Activated T-cell treated with anti-CD3 and anti-CD28 coated beads, Interleukin-2, amount 50 U/mL, for 72 hours (primary cell): ENCODE measurements at regions not wholly inside any gene's neighbourhood (a gene's known extent, or its start where the extent isn't known, plus 50 kb on each side); places are given as distances from the start of the nearest gene placed in this dataset.
"Not testable (repeated sequence)": the region's sequence is repeated elsewhere in the genome, so short reads cannot be mapped to it uniquely, and the experiment has no call there.

Experiments
- ATAC-seq, 2 donors: fragments of 150-1000 bp; cut with Tn5 transposase; replicated peaks in 1 of 2; 2 replicates each; pipeline ENCODE4 v1.10.0; 2021; ENCODE audit warnings: moderate library complexity in 2 of 2, mild to moderate bottlenecking in 1 of 2
- DNase-seq, 2 donors: peaks; one replicate each; pipeline ENCODE4 v3.0.0; 2021 to 2022; ENCODE audit warnings: mixed read lengths in 1 of 2
- H3K27ac Mint-ChIP-seq: one replicate; pipeline ENCODE4 v1.8.0; 2022; ENCODE audit warnings: mild to moderate bottlenecking, moderate library complexity, mixed read lengths
- H3K27me3 Mint-ChIP-seq: one replicate; pipeline ENCODE4 v1.8.0; 2022; ENCODE audit warnings: low read depth, mixed read lengths
- H3K36me3 Mint-ChIP-seq, 2 donors: one replicate each; pipeline ENCODE4 v1.8.0; 2022; ENCODE audit warnings: mixed read lengths in 2 of 2, mild to moderate bottlenecking in 1 of 2; ENCODE audit not compliant: insufficient read depth in 2 of 2
- H3K4me1 Mint-ChIP-seq: one replicate; pipeline ENCODE4 v1.8.0; 2022; ENCODE audit warnings: low read depth, mixed read lengths
- H3K4me3 Mint-ChIP-seq, 2 donors: one replicate each; pipeline ENCODE4 v1.8.0; 2022; ENCODE audit warnings: mild to moderate bottlenecking in 2 of 2, mixed read lengths in 2 of 2, moderate library complexity in 2 of 2
- H3K9me3 Mint-ChIP-seq, 2 donors: one replicate each; pipeline ENCODE4 v1.8.0; 2022; ENCODE audit warnings: mixed read lengths in 2 of 2

DNA sequence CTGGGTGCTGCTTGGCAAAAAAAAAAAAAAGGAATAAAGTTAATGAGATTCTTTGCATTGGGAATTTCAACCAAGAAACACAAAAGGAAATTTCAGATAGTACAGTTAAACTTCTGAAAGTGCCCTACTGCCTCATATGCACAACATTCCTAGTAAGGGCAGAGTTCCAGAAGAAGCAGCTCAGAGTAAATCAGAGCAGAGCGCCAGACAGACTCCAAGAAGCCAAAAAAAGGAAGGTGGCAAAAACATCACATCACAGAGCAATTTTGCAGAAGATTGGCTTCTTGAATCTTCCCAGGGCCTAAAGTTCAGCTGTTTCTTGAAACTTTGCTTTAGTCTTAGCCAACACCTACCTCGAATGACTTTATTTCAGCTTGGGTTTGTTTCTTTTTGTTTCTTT lies 544.1 kb downstream of the XPNPEP1 start:
- H3K4me1 Mint-ChIP-seq: no peaks in the 10 kb centered on the region
- H3K4me3 Mint-ChIP-seq: no peak overlapping the region
- DNase-seq: no peak
- H3K27me3 Mint-ChIP-seq: no peaks in the 10 kb centered on the region
- no peaks in the 10 kb centered on the region for H3K9me3 Mint-ChIP-seq
- no peak for ATAC-seq
- H3K27ac Mint-ChIP-seq: no peak overlapping the region
- H3K36me3 Mint-ChIP-seq: no peaks in the 10 kb centered on the region

DNA sequence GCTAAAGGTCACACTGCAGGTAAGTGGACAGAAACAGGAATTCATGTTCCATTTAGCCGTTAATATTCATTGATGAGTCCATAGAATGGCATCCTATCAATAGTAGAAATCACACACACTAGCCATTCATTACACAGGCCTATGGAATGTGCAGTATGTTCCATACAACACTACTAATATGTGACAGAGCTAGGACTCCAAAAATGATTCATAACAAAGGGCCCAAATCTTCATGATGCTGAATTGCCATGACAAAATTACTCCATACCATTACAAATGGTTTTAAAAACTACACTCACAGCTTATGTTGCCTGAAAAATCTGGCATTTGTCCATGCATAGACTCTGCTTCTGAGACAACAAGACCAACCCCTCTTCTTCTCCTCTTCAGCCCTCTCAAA lies 549.1 kb downstream of the XPNPEP1 start:
- Mint-ChIP-seq H3K27me3 (no peaks in the 10 kb centered on the region), H3K36me3 (peaks cover 0 to 1% of the 10 kb centered on the region in 2 donors), H3K27ac (no peak overlapping the region), H3K9me3 (peaks cover 0 to 4% of the 10 kb centered on the region in 2 donors), H3K4me1 (no peaks in the 10 kb centered on the region), H3K4me3 (no peak overlapping the region)
- ATAC-seq: no peak
- DNase-seq: no peak

DNA sequence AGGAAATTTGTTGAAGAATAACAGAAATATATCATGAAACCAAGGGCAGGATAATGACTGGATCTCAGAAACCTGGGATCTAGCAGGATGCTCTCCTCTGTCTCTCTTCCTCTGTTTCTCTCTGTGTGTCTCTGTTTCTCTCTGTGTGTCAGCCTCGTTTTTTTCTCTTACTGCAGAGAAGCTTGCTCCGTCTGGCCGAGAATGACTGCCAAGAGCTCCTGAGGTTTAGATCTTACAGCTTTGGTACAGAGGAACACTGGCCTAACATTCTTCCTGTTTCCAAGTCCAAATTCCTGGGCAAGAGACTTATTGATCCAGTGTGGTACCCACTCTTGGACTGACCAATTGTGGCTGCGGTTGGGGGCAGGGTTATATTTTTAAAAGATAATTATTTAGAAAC lies 564.0 kb downstream of the XPNPEP1 start:
- no peaks in the 10 kb centered on the region for H3K36me3 Mint-ChIP-seq

DNA sequence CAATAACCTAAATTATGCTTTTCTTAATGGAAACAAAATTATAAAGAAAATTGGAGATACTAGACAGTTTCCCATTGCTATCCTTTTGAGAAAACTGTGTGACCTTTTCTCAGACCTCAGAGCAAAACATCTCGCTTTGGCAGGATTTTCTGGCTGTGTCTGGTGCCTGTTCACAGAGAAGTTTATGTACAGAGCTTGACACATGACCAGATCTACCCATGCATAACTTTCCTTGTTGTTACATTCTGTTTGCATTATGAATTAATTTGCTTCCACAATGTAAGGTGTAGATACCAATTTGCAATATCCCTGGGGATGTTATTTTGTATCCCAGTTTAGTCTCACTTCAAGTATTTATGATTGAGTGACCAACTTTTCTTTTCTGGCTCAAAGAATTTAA lies 565.0 kb downstream of the XPNPEP1 start:
- no peaks in the 10 kb centered on the region for H3K27me3 Mint-ChIP-seq
- H3K36me3 Mint-ChIP-seq: no peaks in the 10 kb centered on the region
- H3K4me1 Mint-ChIP-seq: no peaks in the 10 kb centered on the region
- H3K4me3 Mint-ChIP-seq: no peak overlapping the region
- no peak overlapping the region for H3K27ac Mint-ChIP-seq
- H3K9me3 Mint-ChIP-seq: peaks cover 1 to 3% of the 10 kb centered on the region in 2 donors
- no peak for ATAC-seq
- DNase-seq: no peak

More for the DNA sequence above, 564.0 kb downstream of the XPNPEP1 start:
- ATAC-seq: no peak
- DNase-seq: no peak
- Mint-ChIP-seq H3K4me1 (no peaks in the 10 kb centered on the region), H3K4me3 (no peak overlapping the region), H3K27me3 (no peaks in the 10 kb centered on the region), H3K27ac (no peak overlapping the region), H3K9me3 (peaks cover 4% of the 10 kb centered on the region in 2 donors)

DNA sequence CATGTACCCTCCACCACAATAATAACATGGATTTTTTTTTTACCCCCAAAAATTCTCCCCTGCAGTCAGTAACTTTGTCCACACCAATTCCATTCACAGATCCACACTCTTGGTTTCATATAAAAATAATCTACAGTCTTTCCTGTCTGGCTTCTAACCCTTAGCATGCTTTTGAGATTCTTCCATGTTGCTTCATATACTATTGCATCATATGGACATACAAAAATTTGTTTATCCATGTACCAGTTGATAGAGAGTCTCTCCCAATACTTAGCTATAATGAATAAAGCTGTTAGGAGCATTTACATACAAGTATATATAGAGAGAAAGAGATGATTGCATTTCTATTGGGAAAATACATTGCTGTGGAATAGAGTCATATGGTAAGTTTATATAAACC lies 575.0 kb downstream of the XPNPEP1 start:
- Mint-ChIP-seq H3K4me3 (no peak overlapping the region), H3K36me3 (no peaks in the 10 kb centered on the region), H3K27me3 (no peaks in the 10 kb centered on the region), H3K4me1 (no peaks in the 10 kb centered on the region), H3K27ac (no peak overlapping the region), H3K9me3 (peaks cover 4 to 12% of the 10 kb centered on the region in 2 donors)
- DNase-seq (no peak), ATAC-seq (no peak)

DNA sequence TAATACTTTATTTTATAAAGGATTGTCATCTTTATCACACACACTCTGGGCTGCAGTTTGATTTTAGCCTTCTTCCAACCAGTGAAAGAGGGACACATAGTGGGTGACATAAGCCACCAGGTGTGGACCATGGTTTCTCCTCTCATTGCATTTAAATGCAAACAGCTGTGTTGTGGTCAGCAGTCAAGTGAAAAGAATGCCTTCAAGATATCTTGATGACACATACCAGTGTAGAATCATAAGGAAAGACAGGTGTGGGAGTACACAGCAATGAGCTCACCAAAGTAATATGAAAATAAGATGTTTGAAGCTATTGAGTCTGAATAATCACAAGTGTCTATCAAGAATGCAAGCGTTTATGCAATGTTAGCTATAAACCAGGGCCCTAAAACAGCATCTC lies 580.0 kb downstream of the XPNPEP1 start:
- DNase-seq: no peak
- H3K4me3 Mint-ChIP-seq: no peak overlapping the region
- H3K9me3 Mint-ChIP-seq: peaks cover 8% of the 10 kb centered on the region in 2 donors
- H3K4me1 Mint-ChIP-seq: no peaks in the 10 kb centered on the region
- ATAC-seq: no peak
- H3K27ac Mint-ChIP-seq: no peak overlapping the region
- H3K27me3 Mint-ChIP-seq: no peaks in the 10 kb centered on the region
- H3K36me3 Mint-ChIP-seq: no peaks in the 10 kb centered on the region

DNA sequence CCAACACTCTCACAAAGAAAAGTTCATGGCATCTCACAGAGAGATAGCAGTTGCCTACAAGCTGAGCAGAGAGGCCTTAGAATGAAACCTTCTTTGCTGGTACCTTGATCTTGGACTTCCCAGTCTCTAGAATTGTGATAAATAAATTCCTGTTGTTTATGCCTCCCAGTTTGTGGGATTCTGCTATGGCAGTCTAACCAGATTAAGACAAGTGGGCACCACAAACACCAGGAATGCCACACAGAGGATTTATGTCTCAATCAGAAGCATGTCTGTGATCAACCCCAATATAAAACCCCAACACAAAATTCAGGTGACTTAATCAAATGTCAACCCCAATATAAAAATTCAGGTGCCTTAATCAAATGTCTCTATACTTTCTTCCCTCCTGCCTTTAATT lies 581.3 kb downstream of the XPNPEP1 start:
- Mint-ChIP-seq H3K27me3 (no peaks in the 10 kb centered on the region), H3K36me3 (no peaks in the 10 kb centered on the region), H3K9me3 (peaks cover 8 to 11% of the 10 kb centered on the region in 2 donors), H3K4me3 (no peak overlapping the region), H3K4me1 (no peaks in the 10 kb centered on the region), H3K27ac (no peak overlapping the region)
- DNase-seq (no peak), ATAC-seq (no peak)

DNA sequence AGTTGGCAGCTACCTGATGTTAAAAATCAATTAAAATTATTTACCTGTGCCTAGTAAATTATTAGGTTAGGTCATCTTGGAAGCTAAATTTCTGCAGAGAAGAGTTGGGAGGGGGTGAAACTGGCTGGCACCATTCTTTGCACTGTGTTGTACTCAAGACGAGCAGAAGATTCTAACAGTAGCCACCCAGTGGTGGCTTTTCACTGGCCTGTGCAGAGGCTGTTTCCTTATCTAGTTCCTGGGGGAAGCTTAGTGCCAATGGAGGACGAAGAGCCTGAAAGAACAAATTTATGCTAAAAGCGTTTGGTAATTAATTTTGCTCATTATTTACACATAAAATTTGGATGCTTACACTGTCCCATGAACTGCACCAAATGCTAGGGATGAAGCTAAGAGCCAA lies 595.3 kb downstream of the XPNPEP1 start:
- Mint-ChIP-seq H3K9me3 (peaks cover 0 to 11% of the 10 kb centered on the region in 2 donors), H3K36me3 (no peaks in the 10 kb centered on the region), H3K4me1 (no peaks in the 10 kb centered on the region), H3K27ac (no peak overlapping the region), H3K4me3 (no peak overlapping the region), H3K27me3 (no peaks in the 10 kb centered on the region)
- ATAC-seq (no peak), DNase-seq (no peak)

DNA sequence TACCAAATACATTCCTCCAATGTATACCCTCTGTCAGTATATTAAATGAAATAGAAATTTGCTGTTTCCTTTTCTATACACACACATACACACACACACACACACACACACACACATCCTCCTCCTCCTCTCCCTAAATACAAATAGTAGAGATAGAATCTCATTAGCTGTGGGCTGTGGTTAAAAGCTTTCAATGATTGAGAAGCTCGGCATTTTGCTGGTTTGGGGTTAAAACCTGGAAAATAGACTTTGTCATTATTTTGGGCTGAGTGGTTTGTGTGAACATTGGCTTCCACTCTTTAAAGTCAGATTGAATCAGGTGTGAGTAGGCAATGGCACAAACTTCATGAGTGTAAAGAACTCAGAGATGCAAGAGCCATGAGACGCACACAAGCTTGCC lies 596.0 kb downstream of the XPNPEP1 start:
- no peaks in the 10 kb centered on the region for H3K4me1 Mint-ChIP-seq
- H3K36me3 Mint-ChIP-seq: no peaks in the 10 kb centered on the region
- DNase-seq (no peak), ATAC-seq (no peak)
- H3K27me3 Mint-ChIP-seq: no peaks in the 10 kb centered on the region
- H3K27ac Mint-ChIP-seq: no peak overlapping the region
- no peak overlapping the region for H3K4me3 Mint-ChIP-seq
- peaks cover 2 to 7% of the 10 kb centered on the region in 2 donors for H3K9me3 Mint-ChIP-seq

DNA sequence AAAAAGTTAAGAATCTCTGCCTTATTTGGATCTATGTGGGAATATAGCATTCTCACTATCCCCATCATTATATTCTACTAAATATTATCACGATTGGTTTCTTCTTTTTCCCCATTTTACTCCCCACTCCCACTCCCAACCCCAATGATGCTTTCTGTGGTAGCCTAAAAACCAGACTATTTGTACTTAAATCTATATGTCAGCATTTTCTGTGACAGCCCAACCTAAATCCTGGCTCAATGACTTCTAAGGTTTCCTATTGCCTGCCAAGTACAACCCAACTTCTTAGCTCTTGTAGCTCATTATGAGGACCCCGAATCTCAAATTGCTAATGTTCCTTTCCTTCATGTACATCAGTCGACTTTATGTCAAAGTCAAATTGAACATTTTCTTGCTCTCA lies 598.6 kb downstream of the XPNPEP1 start:
- no peak overlapping the region for H3K27ac Mint-ChIP-seq
- DNase-seq: no peak
- no peak overlapping the region for H3K4me3 Mint-ChIP-seq
- ATAC-seq: no peak
- peaks cover 5 to 8% of the 10 kb centered on the region in 2 donors for H3K9me3 Mint-ChIP-seq
- H3K27me3 Mint-ChIP-seq: no peaks in the 10 kb centered on the region
- H3K4me1 Mint-ChIP-seq: no peaks in the 10 kb centered on the region
- H3K36me3 Mint-ChIP-seq: no peaks in the 10 kb centered on the region

DNA sequence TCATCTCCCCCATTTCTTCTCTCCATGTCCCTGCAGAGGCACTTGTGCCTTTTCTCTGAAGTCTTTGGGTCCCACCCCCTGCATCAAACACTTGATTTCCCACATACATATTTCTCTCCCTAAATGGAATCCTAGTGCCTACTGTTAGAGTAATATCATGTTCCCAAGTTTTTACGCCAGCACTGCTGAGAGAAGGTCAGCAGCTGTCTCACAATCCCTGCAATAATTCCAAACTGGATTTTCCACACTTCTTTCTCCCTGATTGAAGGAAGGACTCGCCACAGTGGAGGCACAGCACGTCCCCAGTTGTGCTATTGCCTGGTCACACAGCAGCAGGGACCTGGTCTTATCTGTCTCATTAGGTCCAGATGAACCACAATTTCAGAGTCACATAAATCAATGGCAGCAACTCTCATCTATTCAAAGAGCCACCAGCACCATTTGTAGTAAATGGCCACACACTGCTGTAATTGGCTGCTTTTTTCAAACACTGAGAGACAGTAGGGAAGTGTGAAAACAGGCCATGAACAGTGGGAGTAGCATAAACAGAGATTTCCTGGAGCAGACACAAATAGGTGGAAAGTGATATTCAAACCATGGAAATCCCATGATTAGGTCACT lies 605.5 kb downstream of the XPNPEP1 start:
- H3K36me3 Mint-ChIP-seq: no peaks in the 10 kb centered on the region
- no peak overlapping the region for H3K27ac Mint-ChIP-seq
- no peaks in the 10 kb centered on the region for H3K27me3 Mint-ChIP-seq
- ATAC-seq (no peak), DNase-seq (no peak)
- H3K4me1 Mint-ChIP-seq: no peaks in the 10 kb centered on the region
- H3K4me3 Mint-ChIP-seq: no peak overlapping the region
- peaks cover 3 to 8% of the 10 kb centered on the region in 2 donors for H3K9me3 Mint-ChIP-seq

DNA sequence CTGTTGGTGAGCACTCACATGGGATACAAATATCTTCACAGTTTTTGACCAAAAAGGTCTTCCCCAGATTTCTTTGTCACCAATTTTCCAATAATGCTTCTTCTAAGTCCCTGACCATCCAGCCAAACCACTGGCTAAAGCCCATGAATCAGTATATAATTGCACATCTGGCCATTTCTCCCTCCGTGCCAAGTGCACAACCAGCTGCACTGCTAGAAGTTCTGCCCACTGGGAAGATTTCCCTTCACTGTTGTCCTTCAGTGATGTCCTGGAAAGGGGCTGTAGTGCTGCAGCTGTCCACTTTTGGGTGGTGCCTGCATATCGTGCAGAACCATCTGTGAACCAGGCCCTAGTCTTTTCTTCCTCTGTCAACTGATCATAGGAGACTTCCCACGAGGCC lies 609.3 kb downstream of the XPNPEP1 start:
- not testable (repeated sequence) for DNase-seq, H3K27ac Mint-ChIP-seq, H3K36me3 Mint-ChIP-seq, H3K4me3 Mint-ChIP-seq, ATAC-seq, H3K4me1 Mint-ChIP-seq, H3K9me3 Mint-ChIP-seq, H3K27me3 Mint-ChIP-seq

DNA sequence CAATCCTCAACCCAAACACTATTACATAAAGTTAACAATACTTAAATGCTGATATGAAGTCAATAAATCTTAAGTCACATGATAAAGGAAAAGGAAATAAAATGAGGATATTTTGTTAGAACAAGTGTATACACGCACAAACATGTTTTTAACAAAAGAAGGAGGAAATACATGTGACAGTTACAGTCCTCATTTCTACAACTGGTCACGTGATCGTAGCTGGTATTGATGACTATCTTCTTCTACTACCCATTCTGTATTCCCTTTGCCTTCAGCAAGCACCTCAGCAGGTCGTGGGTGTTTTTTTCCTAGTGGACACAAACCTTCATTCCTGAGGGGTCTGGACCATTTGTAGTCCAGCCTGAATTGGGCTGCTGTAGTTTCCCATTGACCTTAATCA lies 610.8 kb downstream of the XPNPEP1 start:
- ATAC-seq, H3K27ac Mint-ChIP-seq, H3K36me3 Mint-ChIP-seq: not testable (repeated sequence)

DNA sequence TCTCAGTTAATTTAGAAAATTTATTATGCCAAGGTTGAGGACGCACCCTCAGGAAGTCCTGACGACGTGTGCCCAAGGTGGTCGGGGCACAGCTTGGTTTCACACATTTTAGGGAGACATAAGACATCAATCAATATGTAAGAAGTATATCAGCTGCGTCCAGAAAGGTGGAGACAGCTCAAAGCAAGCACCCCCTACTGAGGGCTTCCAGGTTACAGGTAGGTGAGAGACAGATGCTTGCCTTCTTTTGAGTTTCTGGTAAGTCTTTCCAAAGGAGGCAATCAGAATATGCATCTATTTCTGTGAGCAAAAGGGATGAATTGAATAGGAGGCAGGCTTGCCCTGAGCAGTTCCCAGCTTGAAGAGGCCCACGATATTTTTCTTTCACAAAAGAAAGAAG lies 614.3 kb downstream of the XPNPEP1 start:
- Mint-ChIP-seq H3K27ac (no peak overlapping the region), H3K9me3 (peaks cover 0 to 1% of the 10 kb centered on the region in 2 donors), H3K4me1 (no peaks in the 10 kb centered on the region), H3K4me3 (no peak overlapping the region), H3K27me3 (no peaks in the 10 kb centered on the region), H3K36me3 (no peaks in the 10 kb centered on the region)
- DNase-seq (no peak), ATAC-seq (no peak)

More for the DNA sequence above, 610.8 kb downstream of the XPNPEP1 start:
- not testable (repeated sequence) for H3K4me1 Mint-ChIP-seq, DNase-seq, H3K9me3 Mint-ChIP-seq, H3K27me3 Mint-ChIP-seq, H3K4me3 Mint-ChIP-seq
